ENCODE measurements at regions not wholly inside any gene's neighbourhood (a gene's known extent, or its start where the extent isn't known, plus 50 kb on each side); places are given as distances from the start of the nearest gene placed in this dataset.

- Histone ChIP-seq H3K9me1 (replicated peaks; ENCODE audit: control insufficient read depth, extremely low read depth, insufficient read depth, low read length) (no peaks in the 10 kb centered on the region), H3K9ac (replicated peaks; ENCODE audit: extremely low read depth, insufficient read depth, low read length) (no peak overlapping the region), H3K4me3 (replicated peaks in 1 of 3; ENCODE audit: insufficient read depth in 1 of 3, low read depth in 1 of 3, low read length in 3 of 3) (no peak overlapping the region), H3K36me3 (ENCODE audit: control insufficient read depth in 2 of 2, extremely low read depth in 1 of 2, insufficient read depth in 2 of 2, low read length in 2 of 2) (no peaks in the 10 kb centered on the region), H3K79me2 (ENCODE audit: control insufficient read depth, insufficient read depth, low read length) (no peaks in the 10 kb centered on the region), H3K4me1 (ENCODE audit: control insufficient read depth, extremely low read depth, insufficient read depth, low read length) (peaks cover 3% of the 10 kb centered on the region), H4K20me1 (replicated peaks; ENCODE audit: control insufficient read depth, extremely low read depth, insufficient read depth, low read length) (no peaks in the 10 kb centered on the region), H3K4me2 (ENCODE audit: insufficient read depth, low read length) (no peak overlapping the region), H3K27ac (ENCODE audit: insufficient read depth, low read depth, low read length) (no peak overlapping the region), H2AFZ (ENCODE audit: low read depth, low read length) (no peak overlapping the region), H3K27me3 (ENCODE audit: control insufficient read depth in 2 of 2, insufficient read depth in 2 of 2, low read length in 2 of 2) (no peaks in the 10 kb centered on the region), H3K9me3 (replicated peaks; ENCODE audit: control insufficient read depth, insufficient read depth, low read length) (no peaks in the 10 kb centered on the region)
- DNase-seq (ENCODE audit: low read depth, low spot score) (no peak), FAIRE-seq (no peak)
- dilution Hi-C loops (cut with MboI; ENCODE audit: extremely low pct_ligation_motif_present, low sequenced_read_pairs) (no loop called here), intact Hi-C loops (cut with micrococcal nuclease) (no loop called here)
- CTCF ChIA-PET: no interaction called here
- POLR2A ChIA-PET: no interaction called here
- TF ChIP-seq POLR2A (IDR thresholded peaks at IDR 0.05; ENCODE audit: low read depth, low read length) (no peak), MYC (IDR thresholded peaks at IDR 0.05; ENCODE audit: low read depth, low read length) (no peak), FOS (IDR thresholded peaks at IDR 0.05; ENCODE audit: borderline replicate concordance, insufficient read depth, low read length) (no peak), POLR2AphosphoS5 (IDR thresholded peaks at IDR 0.05; ENCODE audit: insufficient read depth, low read depth, low read length) (no peak), GATA2 (IDR thresholded peaks at IDR 0.05; ENCODE audit: insufficient read depth, insufficient read length, low read depth, low read length) (no peak)
- TF ChIP-seq, protein P1, sequence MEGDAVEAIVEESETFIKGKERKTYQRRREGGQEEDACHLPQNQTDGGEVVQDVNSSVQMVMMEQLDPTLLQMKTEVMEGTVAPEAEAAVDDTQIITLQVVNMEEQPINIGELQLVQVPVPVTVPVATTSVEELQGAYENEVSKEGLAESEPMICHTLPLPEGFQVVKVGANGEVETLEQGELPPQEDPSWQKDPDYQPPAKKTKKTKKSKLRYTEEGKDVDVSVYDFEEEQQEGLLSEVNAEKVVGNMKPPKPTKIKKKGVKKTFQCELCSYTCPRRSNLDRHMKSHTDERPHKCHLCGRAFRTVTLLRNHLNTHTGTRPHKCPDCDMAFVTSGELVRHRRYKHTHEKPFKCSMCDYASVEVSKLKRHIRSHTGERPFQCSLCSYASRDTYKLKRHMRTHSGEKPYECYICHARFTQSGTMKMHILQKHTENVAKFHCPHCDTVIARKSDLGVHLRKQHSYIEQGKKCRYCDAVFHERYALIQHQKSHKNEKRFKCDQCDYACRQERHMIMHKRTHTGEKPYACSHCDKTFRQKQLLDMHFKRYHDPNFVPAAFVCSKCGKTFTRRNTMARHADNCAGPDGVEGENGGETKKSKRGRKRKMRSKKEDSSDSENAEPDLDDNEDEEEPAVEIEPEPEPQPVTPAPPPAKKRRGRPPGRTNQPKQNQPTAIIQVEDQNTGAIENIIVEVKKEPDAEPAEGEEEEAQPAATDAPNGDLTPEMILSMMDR (IDR thresholded peaks at IDR 0.05; ENCODE audit: extremely low read depth in 1 of 2, insufficient read depth in 1 of 2, low read depth in 1 of 2, low read length in 2 of 2): no peak
- BruUV-seq (replicated peaks): no TSS peak
These were observed 490.1 kb downstream of the PCNX1 start for GRCh38 chr14:71397371-71397770.

GRCh38 chr14:71398450-71398849, 491.2 kb downstream of the PCNX1 start:
- ChIA-PET CTCF (interaction anchor here (1.2 kb wide), 1 partner anchor 76 kb away, joined by 5 read pairs; no protein-coding TSS in a partner anchor), POLR2A (no interaction called here)
- TF ChIP-seq, protein P1 (IDR thresholded peaks at IDR 0.05; ENCODE audit: extremely low read depth in 1 of 2, insufficient read depth in 1 of 2, low read depth in 1 of 2, low read length in 2 of 2): no peak
- TF ChIP-seq, protein P2, sequence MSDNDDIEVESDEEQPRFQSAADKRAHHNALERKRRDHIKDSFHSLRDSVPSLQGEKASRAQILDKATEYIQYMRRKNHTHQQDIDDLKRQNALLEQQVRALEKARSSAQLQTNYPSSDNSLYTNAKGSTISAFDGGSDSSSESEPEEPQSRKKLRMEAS (IDR thresholded peaks at IDR 0.05; ENCODE audit: insufficient read depth, insufficient read length): no peak
- TF ChIP-seq GATA2 (IDR thresholded peaks at IDR 0.05; ENCODE audit: insufficient read depth, insufficient read length, low read depth, low read length): no peak
- TF ChIP-seq MYC (IDR thresholded peaks at IDR 0.05; ENCODE audit: low read depth, low read length): no peak
- TF ChIP-seq FOS (IDR thresholded peaks at IDR 0.05; ENCODE audit: borderline replicate concordance, insufficient read depth, low read length): no peak
- TF ChIP-seq POLR2A (IDR thresholded peaks at IDR 0.05; ENCODE audit: low read depth, low read length): no peak
- no peak for TF ChIP-seq POLR2AphosphoS5 (IDR thresholded peaks at IDR 0.05; ENCODE audit: insufficient read depth, low read depth, low read length)
- no peak for TF ChIP-seq JUN (IDR thresholded peaks at IDR 0.05; ENCODE audit: borderline replicate concordance, insufficient read depth, insufficient read length, low read depth)
- no peak for TF ChIP-seq EZH2 (IDR thresholded peaks at IDR 0.05; ENCODE audit: borderline replicate concordance, low read depth, low read length, severe bottlenecking)
- Histone ChIP-seq H4K20me1 (replicated peaks; ENCODE audit: control insufficient read depth, extremely low read depth, insufficient read depth, low read length) (no peaks in the 10 kb centered on the region), H3K36me3 (ENCODE audit: control insufficient read depth in 2 of 2, extremely low read depth in 1 of 2, insufficient read depth in 2 of 2, low read length in 2 of 2) (no peaks in the 10 kb centered on the region), H3K9me1 (replicated peaks; ENCODE audit: control insufficient read depth, extremely low read depth, insufficient read depth, low read length) (no peaks in the 10 kb centered on the region), H3K27me3 (ENCODE audit: control insufficient read depth in 2 of 2, insufficient read depth in 2 of 2, low read length in 2 of 2) (no peaks in the 10 kb centered on the region), H3K9me3 (replicated peaks; ENCODE audit: control insufficient read depth, insufficient read depth, low read length) (no peaks in the 10 kb centered on the region), H3K4me2 (ENCODE audit: insufficient read depth, low read length) (no peak overlapping the region), H3K9ac (replicated peaks; ENCODE audit: extremely low read depth, insufficient read depth, low read length) (no peak overlapping the region), H3K27ac (ENCODE audit: insufficient read depth, low read depth, low read length) (no peak overlapping the region), H3K79me2 (ENCODE audit: control insufficient read depth, insufficient read depth, low read length) (no peaks in the 10 kb centered on the region), H3K4me3 (replicated peaks in 1 of 3; ENCODE audit: insufficient read depth in 1 of 3, low read depth in 1 of 3, low read length in 3 of 3) (no peak overlapping the region), H2AFZ (ENCODE audit: low read depth, low read length) (no peak overlapping the region), H3K4me1 (ENCODE audit: control insufficient read depth, extremely low read depth, insufficient read depth, low read length) (peaks cover 3% of the 10 kb centered on the region)
- FAIRE-seq (no peak), DNase-seq (ENCODE audit: low read depth, low spot score) (no peak)
- dilution Hi-C loops (cut with MboI; ENCODE audit: extremely low pct_ligation_motif_present, low sequenced_read_pairs) (no loop called here), intact Hi-C loops (cut with micrococcal nuclease) (no loop called here)
- BruUV-seq (replicated peaks): no TSS peak
